GM12878 (cell line): ENCODE measurements at regions not wholly inside any gene's neighbourhood (a gene's known extent, or its start where the extent isn't known, plus 50 kb on each side); places are given as distances from the start of the nearest gene placed in this dataset.

Experiments used
- ATAC-seq: fragments of 200-7000 bp; cut with Tn5 transposase; 3 replicates; pipeline ENCODE4 v1.9.1; 2020; ENCODE audit warnings: mild to moderate bottlenecking, moderate library complexity
- BruUV-seq: library from RNA; stranded (reverse); fragments of 400-500 nt; replicated peaks from 2 replicates; lab custom pipeline; 2021; lab: Mats Ljungman, UMichigan
- CTCF ChIA-PET: fragments of 300-600 bp; sonication (Branson Sonifier 250); formaldehyde crosslinking; extraction: SDS; loops from one replicate; lab custom pipeline; 2021; ENCODE audit warnings: inconsistent platforms; lab: Yijun Ruan, JAX
- POLR2A ChIA-PET: fragments of 350-600 bp; formaldehyde crosslinking; extraction: SDS; loops from one replicate; lab custom pipeline; 2021; ENCODE audit warnings: inconsistent platforms; lab: Charles Lee
- RAD21 ChIA-PET: fragments of 300-600 bp; sonication (Branson Sonifier 250); formaldehyde crosslinking; loops from one replicate; lab custom pipeline; 2023; ENCODE audit warnings: antibody characterized with exemption; ENCODE audit not compliant: unreplicated experiment; lab: Charles Lee
- SMC1A ChIA-PET: fragments of 300-600 bp; sonication (Branson Sonifier 250); formaldehyde crosslinking; loops from one replicate; lab custom pipeline; 2023; ENCODE audit not compliant: unreplicated experiment, uncharacterized antibody; lab: Charles Lee
- DNase-seq: peaks from one replicate; pipeline ENCODE4 v3.0.0-alpha.2; 2011; ENCODE audit warnings: low read depth, low spot score
- FAIRE-seq: peaks from 3 replicates; lab custom pipeline; 2011; peaks lifted over from hg19 to GRCh38; lab: Jason Lieb, UNC
- H2AFZ ChIP-seq: 2 replicates; pipeline ENCODE4 v1.6.0; 2011; ENCODE audit warnings: low read depth, low read length, control low read depth; ENCODE audit not compliant: control insufficient read depth
- H3K27ac ChIP-seq: 2 replicates; pipeline ENCODE4 v1.5.1; 2011; ENCODE audit warnings: control low read depth; ENCODE audit not compliant: control insufficient read depth, insufficient read depth
- H3K27me3 ChIP-seq, 2 experiments: replicated peaks in 1 of 2; 2 replicates each; pipeline versions ENCODE4 v1.6.0 to v1.6.1; 2011; ENCODE audit warnings: low read length in 1 of 2; ENCODE audit not compliant: control insufficient read depth in 2 of 2, insufficient read depth in 2 of 2
- H3K36me3 ChIP-seq, 2 experiments: 2 replicates each; pipeline ENCODE4 v1.5.1; 2011; ENCODE audit warnings: low read length in 1 of 2; ENCODE audit not compliant: control insufficient read depth in 2 of 2, insufficient read depth in 2 of 2
- H3K4me1 ChIP-seq: 2 replicates; pipeline ENCODE4 v1.6.1; 2011; ENCODE audit warnings: mild to moderate bottlenecking, low read length, moderate library complexity, mixed read lengths; ENCODE audit not compliant: control insufficient read depth, insufficient read depth
- H3K4me2 ChIP-seq: 2 replicates; pipeline ENCODE4 v1.6.0; 2011; ENCODE audit warnings: control low read depth; ENCODE audit not compliant: control insufficient read depth, insufficient read depth
- H3K4me3 ChIP-seq: fragments of 200-600 bp; sonication (generic); 2 replicates; pipeline ENCODE4 v1.5.1; 2016
- H3K79me2 ChIP-seq: 2 replicates; pipeline ENCODE4 v1.6.0; 2011; ENCODE audit warnings: low read length; ENCODE audit not compliant: control insufficient read depth, insufficient read depth
- H3K9ac ChIP-seq: 2 replicates; pipeline ENCODE4 v1.8.0; 2011; ENCODE audit warnings: low read length, control low read depth, mixed read lengths; ENCODE audit not compliant: control insufficient read depth, insufficient read depth
- H3K9me3 ChIP-seq: replicated peaks from 3 replicates; pipeline ENCODE4 v1.5.1; 2011; ENCODE audit warnings: mild to moderate bottlenecking, low read length; ENCODE audit not compliant: control insufficient read depth, insufficient read depth
- H4K20me1 ChIP-seq: 2 replicates; pipeline ENCODE4 v1.6.0; 2011; ENCODE audit not compliant: control insufficient read depth, insufficient read depth
- E4F1 ChIP-seq: fragments of 450-650 bp; IDR thresholded peaks from 2 replicates; pipeline ENCODE4 v1.6.1; 2018; ENCODE audit warnings: borderline replicate concordance, mild to moderate bottlenecking; ENCODE audit not compliant: partially characterized antibody
- EGR1 ChIP-seq, 2 experiments: IDR thresholded peaks; 1 replicate in 1 of 2; 2 replicates in 1 of 2; pipeline ENCODE4 v1.6.1; 2011 to 2012; ENCODE audit warnings: low read depth in 2 of 2, low read length in 2 of 2, borderline replicate concordance in 1 of 2, mild to moderate bottlenecking in 1 of 2, moderate library complexity in 1 of 2
- IKZF2 ChIP-seq, 2 experiments: fragments of 450-650 bp; IDR thresholded peaks; 2 replicates each; pipeline ENCODE4 v1.6.1; 2017; ENCODE audit warnings: mild to moderate bottlenecking in 2 of 2, moderate library complexity in 2 of 2
- KLF5 ChIP-seq: fragments of 450-650 bp; IDR thresholded peaks from 2 replicates; pipeline ENCODE4 v1.6.1; 2014; ENCODE audit warnings: mild to moderate bottlenecking; ENCODE audit not compliant: partially characterized antibody
- MEF2B ChIP-seq: fragments of 450-650 bp; IDR thresholded peaks from 2 replicates; pipeline ENCODE4 v1.6.1; 2018; ENCODE audit warnings: mild to moderate bottlenecking, moderate library complexity; ENCODE audit not compliant: partially characterized antibody, poor library complexity, severe bottlenecking
- MTA3 ChIP-seq: IDR thresholded peaks from 2 replicates; pipeline ENCODE4 v1.6.1; 2012; ENCODE audit warnings: low read length, inconsistent platforms, borderline replicate concordance
- NR2C1 ChIP-seq: fragments of 450-650 bp; IDR thresholded peaks from 2 replicates; pipeline ENCODE4 v1.6.1; 2017; ENCODE audit warnings: antibody characterized with exemption, mild to moderate bottlenecking, moderate library complexity
- POLR2AphosphoS2 ChIP-seq: IDR thresholded peaks from 2 replicates; pipeline ENCODE4 v1.6.1; 2011; ENCODE audit warnings: low read depth, mild to moderate bottlenecking, low read length, improper control_type of control experiment, moderate library complexity
- RUNX3 ChIP-seq: IDR thresholded peaks from 2 replicates; pipeline ENCODE4 v1.6.1; 2012; ENCODE audit warnings: low read length, inconsistent platforms
- SIX5 ChIP-seq: IDR thresholded peaks from 2 replicates; pipeline ENCODE4 v1.6.1; 2011; ENCODE audit warnings: mild to moderate bottlenecking, low read depth, low read length, moderate library complexity; ENCODE audit not compliant: severe bottlenecking
- TCF3 ChIP-seq: IDR thresholded peaks from 2 replicates; pipeline ENCODE4 v1.6.1; 2012; ENCODE audit warnings: low read depth, mild to moderate bottlenecking, low read length, borderline replicate concordance; ENCODE audit not compliant: insufficient read depth
- USF2 ChIP-seq: IDR thresholded peaks from 2 replicates; pipeline ENCODE4 v1.6.1; 2011; ENCODE audit warnings: low read depth, low read length, improper control_type of control experiment, borderline replicate concordance
- ZBED1 ChIP-seq: IDR thresholded peaks from 2 replicates; pipeline ENCODE4 v1.6.1; 2016; ENCODE audit warnings: borderline replicate concordance
- ZBTB40 ChIP-seq: fragments of 450-650 bp; IDR thresholded peaks from 2 replicates; pipeline ENCODE4 v1.6.1; 2016; ENCODE audit warnings: mild to moderate bottlenecking, moderate library complexity, borderline replicate concordance
- ZZZ3 ChIP-seq: IDR thresholded peaks from 2 replicates; pipeline ENCODE4 v1.6.1; 2011; ENCODE audit warnings: low read depth; ENCODE audit not compliant: control insufficient read depth, insufficient read length
- WGBS: methylation state at CpG from one replicate; pipeline ENCODE4 v1.1.6; 2016; ENCODE audit warnings: low lambda C conversion rate; ENCODE audit not compliant: insufficient replicate concordance, insufficient coverage; ENCODE audit errors: missing lambda C conversion rate; 5-methylcytosine and 5-hydroxymethylcytosine counted together
- in situ Hi-C: fragments of 300-500 bp; cut with MboI; formaldehyde crosslinking; loops from 9 replicates; pipeline ENCODE4 v1.14.3; 2018; ENCODE audit warnings: mixed read lengths
- intact Hi-C: fragments of 100-400 bp; cut with micrococcal nuclease; formaldehyde crosslinking; loops from one replicate; pipeline ENCODE4 v1.14.2; 2022; ENCODE audit not compliant: unreplicated experiment

- no peaks in the 10 kb centered on the region for H4K20me1 ChIP-seq
- no peak for DNase-seq
- WGBS: 15% methylated on average over 1 of the region's 1 CpG
- no peak for ATAC-seq
- in situ Hi-C loops: no loop called here
- no peak overlapping the region for H3K4me2 ChIP-seq
- no peaks in the 10 kb centered on the region for H3K4me1 ChIP-seq
- no peak overlapping the region for H3K4me3 ChIP-seq
- BruUV-seq: no TSS peak
- H3K9ac ChIP-seq: no peak overlapping the region
- no peak overlapping the region for H2AFZ ChIP-seq
- no peak overlapping the region for H3K27ac ChIP-seq
- intact Hi-C loops: no loop called here
- TF ChIP-seq MEF2B (no peak), POLR2AphosphoS2 (no peak), MTA3 (no peak), E4F1 (no peak), ZZZ3 (no peak), ZBED1 (no peak), ZBTB40 (no peak), SIX5 (no peak), RUNX3 (no peak), TCF3 (no peak), EGR1 (IDR thresholded peaks at IDR 0.05; ENCODE audit: borderline replicate concordance in 1 of 2, low read depth in 2 of 2, low read length in 2 of 2) (no peak), IKZF2 (IDR thresholded peaks at IDR 0.05) (no peak), KLF5 (no peak), USF2 (no peak), NR2C1 (no peak)
- TF ChIP-seq, all 136 proteins: peak for 0
- Histone ChIP-seq H3K27me3 (no peaks in the 10 kb centered on the region), H3K36me3 (no peaks in the 10 kb centered on the region), H3K79me2 (no peaks in the 10 kb centered on the region), H3K9me3 (no peaks in the 10 kb centered on the region)
- no peak for FAIRE-seq
- ChIA-PET SMC1A (interaction anchor here (0.8 kb wide), 1 partner anchor 16 kb away, joined by 4 read pairs; no protein-coding TSS in a partner anchor), RAD21 (no interaction called here), CTCF (no interaction called here), POLR2A (no interaction called here)
Observed at GRCh38 chr3:159236321-159236720, 434.5 kb downstream of the MFSD1 start.
